ENCODE measurements at regions not wholly inside any gene's neighbourhood (a gene's known extent, or its start where the extent isn't known, plus 50 kb on each side); places are given as distances from the start of the nearest gene placed in this dataset.

DNA sequence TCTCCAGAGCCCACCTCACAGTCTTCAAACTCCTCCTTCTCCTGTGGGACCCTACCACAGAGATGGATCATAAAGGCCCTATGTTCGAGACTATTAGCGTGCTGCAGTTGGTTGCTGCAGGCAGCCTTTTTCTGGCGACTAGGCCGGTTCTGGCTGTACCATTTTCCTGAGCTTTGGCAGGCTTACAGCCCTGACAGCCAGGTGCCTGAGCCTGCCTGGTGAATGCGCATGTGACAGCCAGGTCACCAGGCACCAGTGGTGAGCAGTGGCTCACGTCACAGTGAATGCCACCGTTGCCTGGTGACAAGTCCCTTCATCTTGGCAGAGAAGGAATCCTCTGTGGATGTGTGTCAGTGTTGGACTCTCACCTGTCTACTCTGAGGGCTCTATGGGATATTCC lies 978.8 kb downstream of the KCNJ18 start (continued):
- no peak for TF ChIP-seq ZSCAN20 (CRISPR knock-in tag; IDR thresholded peaks at IDR 0.05)
- no peak for TF ChIP-seq JUN (IDR thresholded peaks at IDR 0.05)
- TF ChIP-seq, protein P1, sequence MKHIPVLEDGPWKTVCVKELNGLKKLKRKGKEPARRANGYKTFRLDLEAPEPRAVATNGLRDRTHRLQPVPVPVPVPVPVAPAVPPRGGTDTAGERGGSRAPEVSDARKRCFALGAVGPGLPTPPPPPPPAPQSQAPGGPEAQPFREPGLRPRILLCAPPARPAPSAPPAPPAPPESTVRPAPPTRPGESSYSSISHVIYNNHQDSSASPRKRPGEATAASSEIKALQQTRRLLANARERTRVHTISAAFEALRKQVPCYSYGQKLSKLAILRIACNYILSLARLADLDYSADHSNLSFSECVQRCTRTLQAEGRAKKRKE (CRISPR knock-in tag; IDR thresholded peaks at IDR 0.05; ENCODE audit: low read depth) = no peak
- TF ChIP-seq GATA3 (IDR thresholded peaks at IDR 0.05; ENCODE audit: borderline replicate concordance) = no peak
- TF ChIP-seq HMGXB4 (CRISPR knock-in tag; IDR thresholded peaks at IDR 0.05; ENCODE audit: borderline replicate concordance) = no peak

GRCh38 chr17:22692066-22692805 lies 999.9 kb downstream of the KCNJ18 start:
- 52% methylated on average over 35 of the region's 35 CpGs for whole genome bisulfite sequencing (ENCODE audit: missing lambda C conversion rate)
- ATAC-seq (no peak), FAIRE-seq (no peak), DNase-seq (ENCODE audit: low read depth in 1 of 2, low spot score in 1 of 2) (no peak)
- no peak overlapping the region for H3K4me2 ChIP-seq
- no peak for TF ChIP-seq SMC3 (IDR thresholded peaks at IDR 0.05)
- TF ChIP-seq HMGXB4 (CRISPR knock-in tag; IDR thresholded peaks at IDR 0.05; ENCODE audit: borderline replicate concordance) = no peak
- TF ChIP-seq RNF2 (IDR thresholded peaks at IDR 0.05; ENCODE audit: borderline replicate concordance, low read depth) = no peak
- no peak for TF ChIP-seq FOSB (CRISPR knock-in tag; IDR thresholded peaks at IDR 0.05)
- no peak for TF ChIP-seq FOSL2 (IDR thresholded peaks at IDR 0.05)
- no peak for TF ChIP-seq FOSL2 (CRISPR knock-in tag; IDR thresholded peaks at IDR 0.05)
- TF ChIP-seq MYC (IDR thresholded peaks at IDR 0.05; ENCODE audit: borderline replicate concordance, low read length) = no peak
- no peak for TF ChIP-seq PHF8 (IDR thresholded peaks at IDR 0.05; ENCODE audit: borderline replicate concordance, low read depth)
- no peaks in the 10 kb centered on the region for H3K4me1 ChIP-seq
- H3K27ac ChIP-seq = no peak overlapping the region
- no peak overlapping the region for H3K4me3 ChIP-seq
- ChIA-PET CTCF (interaction anchor here (1.0 to 4.0 kb wide), 4 partner anchors 8 to 28 kb away, joined by 3 to 19 read pairs (median 6); no protein-coding TSS in a partner anchor), POLR2A (no interaction called here)
- H3K9me3 ChIP-seq = peaks cover 13% of the 10 kb centered on the region; the same call in 1 of the 3 replicates

GRCh38 chr17:22692806-22693171 lies 1000.5 kb downstream of the KCNJ18 start:
- CTCF ChIA-PET = interaction anchor here (1.3 to 4.0 kb wide), 3 partner anchors 9 to 12 kb away, joined by 4 to 19 read pairs (median 7); no protein-coding TSS in a partner anchor
- ATAC-seq (no peak), DNase-seq (ENCODE audit: low read depth in 1 of 2, low spot score in 1 of 2) (no peak), FAIRE-seq (no peak)
- TF ChIP-seq HEYL (CRISPR knock-in tag; IDR thresholded peaks at IDR 0.05) = no peak
- no peak for TF ChIP-seq NR3C1 (IDR thresholded peaks at IDR 0.05)
- TF ChIP-seq NPAS2 (CRISPR knock-in tag; IDR thresholded peaks at IDR 0.05; ENCODE audit: borderline replicate concordance) = no peak
- TF ChIP-seq RNF2 (IDR thresholded peaks at IDR 0.05; ENCODE audit: borderline replicate concordance, low read depth) = no peak
- no peak for TF ChIP-seq JUN (IDR thresholded peaks at IDR 0.05)
- TF ChIP-seq RFX5 (IDR thresholded peaks at IDR 0.05) = no peak
- TF ChIP-seq RAD21 (conservative IDR thresholded peaks at IDR 0.05 in 1 of 2, IDR thresholded peaks at IDR 0.05 in 1 of 2) = no peak
- no peak for TF ChIP-seq RCOR1 (IDR thresholded peaks at IDR 0.05; ENCODE audit: low read depth, low read length)
- no peak for TF ChIP-seq PBX3 (IDR thresholded peaks at IDR 0.05)
- TF ChIP-seq TFCP2L1 (CRISPR knock-in tag; IDR thresholded peaks at IDR 0.05) = no peak
- TF ChIP-seq REST (IDR thresholded peaks at IDR 0.05) = no peak
- TF ChIP-seq CHD4 (IDR thresholded peaks at IDR 0.05; ENCODE audit: borderline replicate concordance) = no peak
- TF ChIP-seq ZNF302 (CRISPR knock-in tag; IDR thresholded peaks at IDR 0.05) = no peak
- no peak for TF ChIP-seq SMC3 (IDR thresholded peaks at IDR 0.05)
- POLR2A ChIA-PET = no interaction called here
- no peak overlapping the region for H3K4me2 ChIP-seq
- H3K4me3 ChIP-seq = no peak overlapping the region
- H3K27ac ChIP-seq = no peak overlapping the region
- 42% methylated on average over 11 of the region's 11 CpGs for WGBS (ENCODE audit: missing lambda C conversion rate)
- H3K9me3 ChIP-seq = peaks cover 13% of the 10 kb centered on the region; the same call in 2 of the 3 replicates
- H3K4me1 ChIP-seq = no peaks in the 10 kb centered on the region
